ENCODE measurements at regions not wholly inside any gene's neighbourhood (a gene's known extent, or its start where the extent isn't known, plus 50 kb on each side); places are given as distances from the start of the nearest gene placed in this dataset.

DNA sequence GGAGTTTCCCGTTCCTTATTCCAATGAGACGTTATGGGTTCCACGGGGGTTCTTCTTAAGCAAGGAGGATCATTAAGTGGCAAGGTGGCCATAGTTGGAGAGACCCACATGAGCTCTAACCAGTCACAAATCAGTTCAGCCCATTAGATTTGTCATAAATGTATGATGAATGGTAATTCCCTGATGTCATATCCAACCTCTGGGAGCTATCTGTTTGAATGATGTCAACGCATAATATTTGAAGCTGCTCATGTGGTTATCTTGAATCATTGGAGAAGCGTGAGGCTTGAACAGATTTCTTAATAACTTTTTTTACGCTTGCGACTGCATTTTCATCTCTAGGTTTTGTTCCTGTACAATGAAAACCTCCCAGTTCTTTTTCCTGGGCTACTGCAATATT is 270.4 kb upstream of the EEF2KMT start:
- H3K27me3 ChIP-seq (ENCODE audit: insufficient read depth) = no peaks in the 10 kb centered on the region
- TF ChIP-seq, protein P1, sequence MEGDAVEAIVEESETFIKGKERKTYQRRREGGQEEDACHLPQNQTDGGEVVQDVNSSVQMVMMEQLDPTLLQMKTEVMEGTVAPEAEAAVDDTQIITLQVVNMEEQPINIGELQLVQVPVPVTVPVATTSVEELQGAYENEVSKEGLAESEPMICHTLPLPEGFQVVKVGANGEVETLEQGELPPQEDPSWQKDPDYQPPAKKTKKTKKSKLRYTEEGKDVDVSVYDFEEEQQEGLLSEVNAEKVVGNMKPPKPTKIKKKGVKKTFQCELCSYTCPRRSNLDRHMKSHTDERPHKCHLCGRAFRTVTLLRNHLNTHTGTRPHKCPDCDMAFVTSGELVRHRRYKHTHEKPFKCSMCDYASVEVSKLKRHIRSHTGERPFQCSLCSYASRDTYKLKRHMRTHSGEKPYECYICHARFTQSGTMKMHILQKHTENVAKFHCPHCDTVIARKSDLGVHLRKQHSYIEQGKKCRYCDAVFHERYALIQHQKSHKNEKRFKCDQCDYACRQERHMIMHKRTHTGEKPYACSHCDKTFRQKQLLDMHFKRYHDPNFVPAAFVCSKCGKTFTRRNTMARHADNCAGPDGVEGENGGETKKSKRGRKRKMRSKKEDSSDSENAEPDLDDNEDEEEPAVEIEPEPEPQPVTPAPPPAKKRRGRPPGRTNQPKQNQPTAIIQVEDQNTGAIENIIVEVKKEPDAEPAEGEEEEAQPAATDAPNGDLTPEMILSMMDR (conservative IDR thresholded peaks at IDR 0.05; ENCODE audit: low read depth in 2 of 2) = no peak
- TF ChIP-seq JUNB (IDR thresholded peaks at IDR 0.05; ENCODE audit: unreplicated experiment) (no peak), CREB1 (CRISPR knock-in tag; IDR thresholded peaks at IDR 0.05; ENCODE audit: low read depth) (no peak), NANOG (IDR thresholded peaks at IDR 0.05; ENCODE audit: borderline replicate concordance) (no peak), EZH2 (IDR thresholded peaks at IDR 0.05; ENCODE audit: low read depth, unreplicated experiment) (no peak), ZNF114 (CRISPR knock-in tag; IDR thresholded peaks at IDR 0.05) (no peak), EZH2phosphoT487 (IDR thresholded peaks at IDR 0.05; ENCODE audit: unreplicated experiment) (no peak), STAT1 (IDR thresholded peaks at IDR 0.05; ENCODE audit: unreplicated experiment) (no peak), ZNF331 (CRISPR knock-in tag; IDR thresholded peaks at IDR 0.05; ENCODE audit: low read depth) (no peak), POLR2AphosphoS5 (IDR thresholded peaks at IDR 0.05; ENCODE audit: low read depth) (no peak)
- TF ChIP-seq, protein P2, sequence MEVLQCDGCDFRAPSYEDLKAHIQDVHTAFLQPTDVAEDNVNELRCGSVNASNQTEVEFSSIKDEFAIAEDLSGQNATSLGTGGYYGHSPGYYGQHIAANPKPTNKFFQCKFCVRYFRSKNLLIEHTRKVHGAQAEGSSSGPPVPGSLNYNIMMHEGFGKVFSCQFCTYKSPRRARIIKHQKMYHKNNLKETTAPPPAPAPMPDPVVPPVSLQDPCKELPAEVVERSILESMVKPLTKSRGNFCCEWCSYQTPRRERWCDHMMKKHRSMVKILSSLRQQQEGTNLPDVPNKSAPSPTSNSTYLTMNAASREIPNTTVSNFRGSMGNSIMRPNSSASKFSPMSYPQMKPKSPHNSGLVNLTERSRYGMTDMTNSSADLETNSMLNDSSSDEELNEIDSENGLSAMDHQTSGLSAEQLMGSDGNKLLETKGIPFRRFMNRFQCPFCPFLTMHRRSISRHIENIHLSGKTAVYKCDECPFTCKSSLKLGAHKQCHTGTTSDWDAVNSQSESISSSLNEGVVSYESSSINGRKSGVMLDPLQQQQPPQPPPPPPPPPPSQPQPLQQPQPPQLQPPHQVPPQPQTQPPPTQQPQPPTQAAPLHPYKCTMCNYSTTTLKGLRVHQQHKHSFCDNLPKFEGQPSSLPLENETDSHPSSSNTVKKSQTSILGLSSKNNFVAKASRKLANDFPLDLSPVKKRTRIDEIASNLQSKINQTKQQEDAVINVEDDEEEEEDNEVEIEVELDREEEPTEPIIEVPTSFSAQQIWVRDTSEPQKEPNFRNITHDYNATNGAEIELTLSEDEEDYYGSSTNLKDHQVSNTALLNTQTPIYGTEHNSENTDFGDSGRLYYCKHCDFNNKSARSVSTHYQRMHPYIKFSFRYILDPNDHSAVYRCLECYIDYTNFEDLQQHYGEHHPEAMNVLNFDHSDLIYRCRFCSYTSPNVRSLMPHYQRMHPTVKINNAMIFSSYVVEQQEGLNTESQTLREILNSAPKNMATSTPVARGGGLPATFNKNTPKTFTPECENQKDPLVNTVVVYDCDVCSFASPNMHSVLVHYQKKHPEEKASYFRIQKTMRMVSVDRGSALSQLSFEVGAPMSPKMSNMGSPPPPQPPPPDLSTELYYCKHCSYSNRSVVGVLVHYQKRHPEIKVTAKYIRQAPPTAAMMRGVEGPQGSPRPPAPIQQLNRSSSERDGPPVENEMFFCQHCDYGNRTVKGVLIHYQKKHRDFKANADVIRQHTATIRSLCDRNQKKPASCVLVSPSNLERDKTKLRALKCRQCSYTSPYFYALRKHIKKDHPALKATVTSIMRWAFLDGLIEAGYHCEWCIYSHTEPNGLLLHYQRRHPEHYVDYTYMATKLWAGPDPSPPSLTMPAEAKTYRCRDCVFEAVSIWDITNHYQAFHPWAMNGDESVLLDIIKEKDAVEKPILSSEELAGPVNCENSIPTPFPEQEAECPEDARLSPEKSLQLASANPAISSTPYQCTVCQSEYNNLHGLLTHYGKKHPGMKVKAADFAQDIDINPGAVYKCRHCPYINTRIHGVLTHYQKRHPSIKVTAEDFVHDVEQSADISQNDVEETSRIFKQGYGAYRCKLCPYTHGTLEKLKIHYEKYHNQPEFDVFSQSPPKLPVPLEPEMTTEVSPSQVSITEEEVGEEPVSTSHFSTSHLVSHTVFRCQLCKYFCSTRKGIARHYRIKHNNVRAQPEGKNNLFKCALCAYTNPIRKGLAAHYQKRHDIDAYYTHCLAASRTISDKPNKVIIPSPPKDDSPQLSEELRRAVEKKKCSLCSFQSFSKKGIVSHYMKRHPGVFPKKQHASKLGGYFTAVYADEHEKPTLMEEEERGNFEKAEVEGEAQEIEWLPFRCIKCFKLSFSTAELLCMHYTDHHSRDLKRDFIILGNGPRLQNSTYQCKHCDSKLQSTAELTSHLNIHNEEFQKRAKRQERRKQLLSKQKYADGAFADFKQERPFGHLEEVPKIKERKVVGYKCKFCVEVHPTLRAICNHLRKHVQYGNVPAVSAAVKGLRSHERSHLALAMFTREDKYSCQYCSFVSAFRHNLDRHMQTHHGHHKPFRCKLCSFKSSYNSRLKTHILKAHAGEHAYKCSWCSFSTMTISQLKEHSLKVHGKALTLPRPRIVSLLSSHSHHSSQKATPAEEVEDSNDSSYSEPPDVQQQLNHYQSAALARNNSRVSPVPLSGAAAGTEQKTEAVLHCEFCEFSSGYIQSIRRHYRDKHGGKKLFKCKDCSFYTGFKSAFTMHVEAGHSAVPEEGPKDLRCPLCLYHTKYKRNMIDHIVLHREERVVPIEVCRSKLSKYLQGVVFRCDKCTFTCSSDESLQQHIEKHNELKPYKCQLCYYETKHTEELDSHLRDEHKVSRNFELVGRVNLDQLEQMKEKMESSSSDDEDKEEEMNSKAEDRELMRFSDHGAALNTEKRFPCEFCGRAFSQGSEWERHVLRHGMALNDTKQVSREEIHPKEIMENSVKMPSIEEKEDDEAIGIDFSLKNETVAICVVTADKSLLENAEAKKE (CRISPR knock-in tag; IDR thresholded peaks at IDR 0.05) = no peak
- TF ChIP-seq, protein P3, sequence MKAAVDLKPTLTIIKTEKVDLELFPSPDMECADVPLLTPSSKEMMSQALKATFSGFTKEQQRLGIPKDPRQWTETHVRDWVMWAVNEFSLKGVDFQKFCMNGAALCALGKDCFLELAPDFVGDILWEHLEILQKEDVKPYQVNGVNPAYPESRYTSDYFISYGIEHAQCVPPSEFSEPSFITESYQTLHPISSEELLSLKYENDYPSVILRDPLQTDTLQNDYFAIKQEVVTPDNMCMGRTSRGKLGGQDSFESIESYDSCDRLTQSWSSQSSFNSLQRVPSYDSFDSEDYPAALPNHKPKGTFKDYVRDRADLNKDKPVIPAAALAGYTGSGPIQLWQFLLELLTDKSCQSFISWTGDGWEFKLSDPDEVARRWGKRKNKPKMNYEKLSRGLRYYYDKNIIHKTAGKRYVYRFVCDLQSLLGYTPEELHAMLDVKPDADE (IDR thresholded peaks at IDR 0.05) = no peak
- TF ChIP-seq, protein P4, sequence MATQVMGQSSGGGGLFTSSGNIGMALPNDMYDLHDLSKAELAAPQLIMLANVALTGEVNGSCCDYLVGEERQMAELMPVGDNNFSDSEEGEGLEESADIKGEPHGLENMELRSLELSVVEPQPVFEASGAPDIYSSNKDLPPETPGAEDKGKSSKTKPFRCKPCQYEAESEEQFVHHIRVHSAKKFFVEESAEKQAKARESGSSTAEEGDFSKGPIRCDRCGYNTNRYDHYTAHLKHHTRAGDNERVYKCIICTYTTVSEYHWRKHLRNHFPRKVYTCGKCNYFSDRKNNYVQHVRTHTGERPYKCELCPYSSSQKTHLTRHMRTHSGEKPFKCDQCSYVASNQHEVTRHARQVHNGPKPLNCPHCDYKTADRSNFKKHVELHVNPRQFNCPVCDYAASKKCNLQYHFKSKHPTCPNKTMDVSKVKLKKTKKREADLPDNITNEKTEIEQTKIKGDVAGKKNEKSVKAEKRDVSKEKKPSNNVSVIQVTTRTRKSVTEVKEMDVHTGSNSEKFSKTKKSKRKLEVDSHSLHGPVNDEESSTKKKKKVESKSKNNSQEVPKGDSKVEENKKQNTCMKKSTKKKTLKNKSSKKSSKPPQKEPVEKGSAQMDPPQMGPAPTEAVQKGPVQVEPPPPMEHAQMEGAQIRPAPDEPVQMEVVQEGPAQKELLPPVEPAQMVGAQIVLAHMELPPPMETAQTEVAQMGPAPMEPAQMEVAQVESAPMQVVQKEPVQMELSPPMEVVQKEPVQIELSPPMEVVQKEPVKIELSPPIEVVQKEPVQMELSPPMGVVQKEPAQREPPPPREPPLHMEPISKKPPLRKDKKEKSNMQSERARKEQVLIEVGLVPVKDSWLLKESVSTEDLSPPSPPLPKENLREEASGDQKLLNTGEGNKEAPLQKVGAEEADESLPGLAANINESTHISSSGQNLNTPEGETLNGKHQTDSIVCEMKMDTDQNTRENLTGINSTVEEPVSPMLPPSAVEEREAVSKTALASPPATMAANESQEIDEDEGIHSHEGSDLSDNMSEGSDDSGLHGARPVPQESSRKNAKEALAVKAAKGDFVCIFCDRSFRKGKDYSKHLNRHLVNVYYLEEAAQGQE (IDR thresholded peaks at IDR 0.05; ENCODE audit: unreplicated experiment) = no peak
- no peaks in the 10 kb centered on the region for H3K36me3 ChIP-seq (ENCODE audit: insufficient read depth)
- H3K27ac ChIP-seq (ENCODE audit: low read depth) = no peak overlapping the region
- H4K20me1 ChIP-seq (replicated peaks; ENCODE audit: insufficient read depth) = no peaks in the 10 kb centered on the region; the same call in 1 of the 2 replicates
- no peaks in the 10 kb centered on the region for H3F3A ChIP-seq (replicated peaks; ENCODE audit: low read depth)
- H2AFZ ChIP-seq = no peak overlapping the region
- Mint-ChIP-seq H3K36me3 (ENCODE audit: low read depth) (no peaks in the 10 kb centered on the region), H3K4me1 (no peaks in the 10 kb centered on the region), H3K27ac (no peak overlapping the region), H3K9me3 (no peaks in the 10 kb centered on the region), H3K27me3 (ENCODE audit: insufficient read depth, low read depth, poor library complexity) (peaks cover 6% of the 10 kb centered on the region), H3K4me3 (no peak overlapping the region)
- DNase-seq (ENCODE audit: low spot score) = no peak
- H3K79me2 ChIP-seq (replicated peaks; ENCODE audit: insufficient read depth) = no peaks in the 10 kb centered on the region
- H3K9me2 ChIP-seq (ENCODE audit: insufficient read depth) = 0 out of 2 replicates have a peak, but pooled peaks cover 4% of the 10 kb centered on the region
- no peak overlapping the region for H3K4me2 ChIP-seq
- H3K4me3 ChIP-seq = no peak overlapping the region
- no peaks in the 10 kb centered on the region for H3K4me1 ChIP-seq (ENCODE audit: insufficient read depth)
- no peak for ATAC-seq
